ENCODE measurements at regions not wholly inside any gene's neighbourhood (a gene's known extent, or its start where the extent isn't known, plus 50 kb on each side); places are given as distances from the start of the nearest gene placed in this dataset.

GRCh38 chr15:31768055-31768454 is 262.3 kb upstream of the CHRNA7 start:
- Histone ChIP-seq H2BK5ac (ENCODE audit: low read length) (no peak overlapping the region), H3K4me3 (ENCODE audit: low read length in 2 of 2) (no peak overlapping the region), H4K8ac (ENCODE audit: low read depth, low read length) (no peak overlapping the region), H3K36me3 (replicated peaks in 1 of 2; ENCODE audit: control insufficient read depth in 2 of 2, insufficient read depth in 2 of 2, low read length in 2 of 2) (no peaks in the 10 kb centered on the region), H2BK12ac (ENCODE audit: low read length) (no peak overlapping the region), H3K18ac (ENCODE audit: low read length) (no peak overlapping the region), H3K27me3 (ENCODE audit: control insufficient read depth in 3 of 3, insufficient read depth in 3 of 3, low read depth in 1 of 3, low read length in 3 of 3) (no peaks in the 10 kb centered on the region), H3K14ac (ENCODE audit: low read length) (no peak overlapping the region), H2AK5ac (ENCODE audit: low read depth, low read length) (no peak overlapping the region), H2BK120ac (ENCODE audit: low read depth, low read length) (no peak overlapping the region), H3K27ac (replicated peaks; ENCODE audit: low read length) (no peak overlapping the region), H3K23ac (ENCODE audit: low read depth, low read length, poor library complexity) (no peak overlapping the region), H2AFZ (ENCODE audit: low read length) (no peak overlapping the region), H3K9ac (ENCODE audit: low read depth, low read length, poor library complexity) (no peak overlapping the region), H3K9me3 (replicated peaks in 1 of 2; ENCODE audit: control insufficient read depth in 2 of 2, insufficient read depth in 1 of 2, low read depth in 1 of 2, low read length in 2 of 2) (no peaks in the 10 kb centered on the region), H3K4me2 (ENCODE audit: insufficient read depth, low read length, poor library complexity, severe bottlenecking) (no peak overlapping the region), H3K4ac (ENCODE audit: low read length) (no peak overlapping the region), H2BK15ac (ENCODE audit: low read length) (no peak overlapping the region), H3K4me1 (ENCODE audit: control insufficient read depth in 2 of 2, insufficient read depth in 1 of 2, low read depth in 1 of 2, low read length in 2 of 2) (no peaks in the 10 kb centered on the region), H3K79me1 (ENCODE audit: low read depth, low read length) (no peaks in the 10 kb centered on the region), H4K91ac (ENCODE audit: low read depth, low read length, poor library complexity) (no peak overlapping the region)
- no peak for DNase-seq (ENCODE audit: low spot score)
- no CpG with 5 or more reads among the region's 13 CpGs for WGBS, 2 donors (ENCODE audit: extremely low coverage in 2 of 2, insufficient read length in 2 of 2, insufficient replicate concordance in 1 of 2)

- no peaks in the 10 kb centered on the region for H3K9me3 ChIP-seq (replicated peaks in 1 of 2; ENCODE audit: control insufficient read depth in 2 of 2, insufficient read depth in 1 of 2, low read depth in 1 of 2, low read length in 2 of 2)
- WGBS, 2 donors (ENCODE audit: extremely low coverage in 2 of 2, insufficient read length in 2 of 2, insufficient replicate concordance in 1 of 2): no CpG with 5 or more reads among the region's 5 CpGs
- no peak overlapping the region for H2BK120ac ChIP-seq (ENCODE audit: low read depth, low read length)
- no peak overlapping the region for H4K91ac ChIP-seq (ENCODE audit: low read depth, low read length, poor library complexity)
- no peak overlapping the region for H3K4me3 ChIP-seq (ENCODE audit: low read length in 2 of 2)
- H3K9ac ChIP-seq (ENCODE audit: low read depth, low read length, poor library complexity): no peak overlapping the region
- H4K8ac ChIP-seq (ENCODE audit: low read depth, low read length): no peak overlapping the region
- H3K4ac ChIP-seq (ENCODE audit: low read length): no peak overlapping the region
- H3K4me2 ChIP-seq (ENCODE audit: insufficient read depth, low read length, poor library complexity, severe bottlenecking): no peak overlapping the region
- no peaks in the 10 kb centered on the region for H3K36me3 ChIP-seq (replicated peaks in 1 of 2; ENCODE audit: control insufficient read depth in 2 of 2, insufficient read depth in 2 of 2, low read length in 2 of 2)
- no peaks in the 10 kb centered on the region for H3K79me1 ChIP-seq (ENCODE audit: low read depth, low read length)
- H3K18ac ChIP-seq (ENCODE audit: low read length): no peak overlapping the region
- H2BK15ac ChIP-seq (ENCODE audit: low read length): no peak overlapping the region
- no peak overlapping the region for H3K23ac ChIP-seq (ENCODE audit: low read depth, low read length, poor library complexity)
- peaks cover 0 to 2% of the 10 kb centered on the region in 2 donors for H3K4me1 ChIP-seq (ENCODE audit: control insufficient read depth in 2 of 2, insufficient read depth in 1 of 2, low read depth in 1 of 2, low read length in 2 of 2)
- no peak overlapping the region for H3K14ac ChIP-seq (ENCODE audit: low read length)
- no peak for DNase-seq (ENCODE audit: low spot score)
- no peak overlapping the region for H3K27ac ChIP-seq (replicated peaks; ENCODE audit: low read length)
- H3K27me3 ChIP-seq (ENCODE audit: control insufficient read depth in 3 of 3, insufficient read depth in 3 of 3, low read depth in 1 of 3, low read length in 3 of 3): no peaks in the 10 kb centered on the region
- H2AFZ ChIP-seq (ENCODE audit: low read length): no peak overlapping the region
- no peak overlapping the region for H2BK5ac ChIP-seq (ENCODE audit: low read length)
- no peak overlapping the region for H2BK12ac ChIP-seq (ENCODE audit: low read length)
- H2AK5ac ChIP-seq (ENCODE audit: low read depth, low read length): no peak overlapping the region
These were observed 256.3 kb upstream of the CHRNA7 start for GRCh38 chr15:31774045-31774444.

- peaks cover 0 to 4% of the 10 kb centered on the region in 2 donors for H3K4me1 ChIP-seq (ENCODE audit: control insufficient read depth in 2 of 2, insufficient read depth in 1 of 2, low read depth in 1 of 2, low read length in 2 of 2)
- no peak for DNase-seq (ENCODE audit: low spot score)
- no peak overlapping the region for H2BK120ac ChIP-seq (ENCODE audit: low read depth, low read length)
- H3K27ac ChIP-seq (replicated peaks; ENCODE audit: low read length): no peak overlapping the region
- H3K4ac ChIP-seq (ENCODE audit: low read length): no peak overlapping the region
- peak overlapping the region; percentile 44 for H3K18ac ChIP-seq (ENCODE audit: low read length)
- peak overlapping the region; percentile 24 for H2AK5ac ChIP-seq (ENCODE audit: low read depth, low read length)
- H3K23ac ChIP-seq (ENCODE audit: low read depth, low read length, poor library complexity): peak overlapping the region; percentile 47
- no peaks in the 10 kb centered on the region for H3K27me3 ChIP-seq (ENCODE audit: control insufficient read depth in 3 of 3, insufficient read depth in 3 of 3, low read depth in 1 of 3, low read length in 3 of 3)
- no peaks in the 10 kb centered on the region for H3K9me3 ChIP-seq (replicated peaks in 1 of 2; ENCODE audit: control insufficient read depth in 2 of 2, insufficient read depth in 1 of 2, low read depth in 1 of 2, low read length in 2 of 2)
- H2BK12ac ChIP-seq (ENCODE audit: low read length): no peak overlapping the region
- H3K79me1 ChIP-seq (ENCODE audit: low read depth, low read length): no peaks in the 10 kb centered on the region
- H3K4me2 ChIP-seq (ENCODE audit: insufficient read depth, low read length, poor library complexity, severe bottlenecking): no peak overlapping the region
- no peak overlapping the region for H3K9ac ChIP-seq (ENCODE audit: low read depth, low read length, poor library complexity)
- H2BK5ac ChIP-seq (ENCODE audit: low read length): no peak overlapping the region
- H4K91ac ChIP-seq (ENCODE audit: low read depth, low read length, poor library complexity): no peak overlapping the region
- no peak overlapping the region for H3K4me3 ChIP-seq (ENCODE audit: low read length in 2 of 2)
- H2BK15ac ChIP-seq (ENCODE audit: low read length): no peak overlapping the region
- H2AFZ ChIP-seq (ENCODE audit: low read length): no peak overlapping the region
- no peak overlapping the region for H3K14ac ChIP-seq (ENCODE audit: low read length)
- WGBS, 2 donors (ENCODE audit: extremely low coverage in 2 of 2, insufficient read length in 2 of 2, insufficient replicate concordance in 1 of 2): no CpG with 5 or more reads among the region's 9 CpGs
- H3K36me3 ChIP-seq (replicated peaks in 1 of 2; ENCODE audit: control insufficient read depth in 2 of 2, insufficient read depth in 2 of 2, low read length in 2 of 2): no peaks in the 10 kb centered on the region
- peak overlapping the region; percentile 49 for H4K8ac ChIP-seq (ENCODE audit: low read depth, low read length)
These were observed 254.3 kb upstream of the CHRNA7 start for GRCh38 chr15:31776039-31776438.

- Histone ChIP-seq H2BK15ac (ENCODE audit: low read length) (no peak overlapping the region), H3K4ac (ENCODE audit: low read length) (no peak overlapping the region), H2AK5ac (ENCODE audit: low read depth, low read length) (no peak overlapping the region), H2BK12ac (ENCODE audit: low read length) (no peak overlapping the region), H4K8ac (ENCODE audit: low read depth, low read length) (no peak overlapping the region), H3K4me1 (ENCODE audit: control insufficient read depth in 2 of 2, insufficient read depth in 1 of 2, low read depth in 1 of 2, low read length in 2 of 2) (peaks cover 0 to 6% of the 10 kb centered on the region in 2 donors), H2BK120ac (ENCODE audit: low read depth, low read length) (no peak overlapping the region), H3K23ac (ENCODE audit: low read depth, low read length, poor library complexity) (no peak overlapping the region), H3K9ac (ENCODE audit: low read depth, low read length, poor library complexity) (peak overlapping the region; percentile 1), H4K91ac (ENCODE audit: low read depth, low read length, poor library complexity) (no peak overlapping the region), H3K4me2 (ENCODE audit: insufficient read depth, low read length, poor library complexity, severe bottlenecking) (no peak overlapping the region), H3K14ac (ENCODE audit: low read length) (no peak overlapping the region), H2BK5ac (ENCODE audit: low read length) (no peak overlapping the region), H3K79me1 (ENCODE audit: low read depth, low read length) (no peaks in the 10 kb centered on the region), H3K36me3 (replicated peaks in 1 of 2; ENCODE audit: control insufficient read depth in 2 of 2, insufficient read depth in 2 of 2, low read length in 2 of 2) (no peaks in the 10 kb centered on the region), H3K27ac (replicated peaks; ENCODE audit: low read length) (no peak overlapping the region), H3K4me3 (ENCODE audit: low read length in 2 of 2) (no peak overlapping the region), H3K27me3 (ENCODE audit: control insufficient read depth in 3 of 3, insufficient read depth in 3 of 3, low read depth in 1 of 3, low read length in 3 of 3) (peaks cover 0 to 1% (median 0%) of the 10 kb centered on the region in 3 experiments), H3K9me3 (replicated peaks in 1 of 2; ENCODE audit: control insufficient read depth in 2 of 2, insufficient read depth in 1 of 2, low read depth in 1 of 2, low read length in 2 of 2) (no peaks in the 10 kb centered on the region), H3K18ac (ENCODE audit: low read length) (no peak overlapping the region), H2AFZ (ENCODE audit: low read length) (no peak overlapping the region)
- no peak for DNase-seq (ENCODE audit: low spot score)
- no CpG with 5 or more reads among the region's 2 CpGs for WGBS, 2 donors (ENCODE audit: extremely low coverage in 2 of 2, insufficient read length in 2 of 2, insufficient replicate concordance in 1 of 2)
These were observed 249.1 kb upstream of the CHRNA7 start for GRCh38 chr15:31781261-31781660.
